GM19099 (cell line): ENCODE measurements at regions not wholly inside any gene's neighbourhood (a gene's known extent, or its start where the extent isn't known, plus 50 kb on each side); places are given as distances from the start of the nearest gene placed in this dataset.

Experiments used
- POLR2A ChIP-seq: IDR thresholded peaks from 3 replicates; pipeline ENCODE4 v1.6.1; 2011; ENCODE audit warnings: low read depth; ENCODE audit not compliant: insufficient read length; ENCODE audit errors: extremely low read depth

- no peak for TF ChIP-seq POLR2A
Measured at GRCh38 chr13:33727297-33728083, 90.5 kb upstream of the RFC3 start.

DNA sequence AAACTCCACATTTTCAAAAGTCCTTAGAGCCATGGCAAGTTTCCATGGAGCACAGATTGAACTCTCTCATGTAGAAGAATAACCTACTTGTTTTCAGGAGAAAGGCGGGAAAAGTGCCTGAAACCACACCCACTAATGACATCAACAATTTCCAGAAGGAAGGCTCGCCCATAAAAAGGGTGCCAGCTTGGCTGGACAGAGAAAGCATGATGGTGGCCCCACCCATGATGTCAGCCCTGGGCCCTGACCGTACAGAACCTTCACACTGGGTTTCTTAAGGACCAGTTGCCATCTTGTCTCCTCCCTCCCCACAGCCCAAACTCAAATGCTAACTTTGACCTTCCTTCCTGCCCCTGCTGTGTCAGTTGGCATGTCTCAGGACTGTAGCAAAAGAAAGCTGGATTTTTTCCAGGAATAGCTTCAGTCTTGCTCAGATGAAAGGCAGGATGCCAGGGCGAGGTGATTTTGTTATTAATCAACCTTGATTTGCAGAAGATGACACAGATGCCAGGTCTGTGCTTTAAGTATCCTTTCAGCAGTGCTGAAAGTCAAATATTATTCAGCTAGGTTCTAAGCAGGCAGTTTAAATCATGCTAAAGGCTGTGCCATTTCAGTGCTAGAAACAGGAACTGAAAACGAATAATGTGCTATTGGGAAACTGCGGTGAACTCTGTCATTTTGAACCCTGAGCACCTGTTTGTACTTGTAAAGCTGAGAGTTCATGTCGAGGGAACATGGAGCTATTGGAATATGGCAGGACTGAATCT, 89.5 kb upstream of the RFC3 start:
- peak; percentile 35 for TF ChIP-seq POLR2A

- no peak for TF ChIP-seq POLR2A
Measured at GRCh38 chr13:33730147-33730546, 87.8 kb upstream of the RFC3 start.

DNA sequence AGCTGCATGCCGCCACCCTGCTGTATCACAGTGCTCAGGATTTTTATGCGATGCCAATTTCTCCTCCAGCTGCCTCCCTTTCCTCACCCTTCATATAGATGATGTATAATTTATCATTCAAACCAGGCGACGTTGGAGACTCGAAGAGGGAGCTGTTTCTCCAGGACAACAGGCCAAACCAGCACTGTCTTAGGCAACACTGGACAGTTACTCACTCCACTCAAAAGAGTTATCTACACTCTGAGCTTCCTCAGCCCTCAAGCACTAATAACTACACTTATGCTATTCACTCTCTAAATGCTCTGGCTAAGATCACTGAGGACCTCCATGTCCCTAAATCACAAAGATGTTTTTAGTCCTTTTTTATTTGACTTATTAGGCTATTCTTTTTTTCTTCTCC, 87.3 kb upstream of the RFC3 start:
- TF ChIP-seq POLR2A = no peak

GRCh38 chr13:33735276-33735675, 82.7 kb upstream of the RFC3 start:
- TF ChIP-seq POLR2A = no peak

DNA sequence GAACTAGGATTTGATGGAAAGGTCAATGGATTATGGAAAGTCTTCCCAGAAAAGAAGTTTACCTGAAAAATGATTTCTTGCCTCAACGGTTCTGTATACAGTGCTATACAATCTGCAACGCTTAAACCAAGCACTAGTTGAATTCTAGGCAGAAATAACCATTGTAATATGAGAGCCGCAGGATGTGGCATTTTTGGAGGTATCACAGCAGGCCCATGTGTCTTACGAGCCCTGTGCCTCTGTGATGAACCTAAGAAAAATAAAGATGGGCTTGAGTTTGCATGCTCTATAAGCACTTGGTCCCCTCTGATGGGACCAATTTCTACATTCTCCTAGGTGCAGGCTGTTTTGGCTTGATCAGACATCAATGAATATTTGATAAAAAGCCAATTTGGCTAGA, 78.7 kb upstream of the RFC3 start:
- TF ChIP-seq POLR2A = no peak

DNA sequence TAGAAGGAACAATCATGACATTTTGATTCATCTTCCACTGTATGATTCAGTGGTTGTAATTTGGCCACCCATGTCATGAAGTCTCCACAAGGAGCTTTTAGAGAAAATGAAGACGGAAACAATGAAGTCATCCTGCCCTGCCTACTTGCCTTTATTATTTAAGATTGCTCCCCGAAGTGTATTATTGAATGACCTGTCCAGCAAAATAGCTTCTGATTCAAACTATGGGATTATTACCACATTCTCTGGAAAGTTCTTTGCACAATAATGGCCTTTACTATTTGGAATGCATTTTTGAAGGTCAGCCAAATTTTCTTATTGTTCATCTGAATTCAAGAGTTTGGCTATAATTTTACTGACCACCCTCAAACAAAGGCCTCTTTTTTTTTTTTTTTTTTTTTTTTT, 77.8 kb upstream of the RFC3 start:
- no peak for TF ChIP-seq POLR2A

- no peak for TF ChIP-seq POLR2A
Measured at GRCh38 chr13:33742321-33742720, 75.6 kb upstream of the RFC3 start.

DNA sequence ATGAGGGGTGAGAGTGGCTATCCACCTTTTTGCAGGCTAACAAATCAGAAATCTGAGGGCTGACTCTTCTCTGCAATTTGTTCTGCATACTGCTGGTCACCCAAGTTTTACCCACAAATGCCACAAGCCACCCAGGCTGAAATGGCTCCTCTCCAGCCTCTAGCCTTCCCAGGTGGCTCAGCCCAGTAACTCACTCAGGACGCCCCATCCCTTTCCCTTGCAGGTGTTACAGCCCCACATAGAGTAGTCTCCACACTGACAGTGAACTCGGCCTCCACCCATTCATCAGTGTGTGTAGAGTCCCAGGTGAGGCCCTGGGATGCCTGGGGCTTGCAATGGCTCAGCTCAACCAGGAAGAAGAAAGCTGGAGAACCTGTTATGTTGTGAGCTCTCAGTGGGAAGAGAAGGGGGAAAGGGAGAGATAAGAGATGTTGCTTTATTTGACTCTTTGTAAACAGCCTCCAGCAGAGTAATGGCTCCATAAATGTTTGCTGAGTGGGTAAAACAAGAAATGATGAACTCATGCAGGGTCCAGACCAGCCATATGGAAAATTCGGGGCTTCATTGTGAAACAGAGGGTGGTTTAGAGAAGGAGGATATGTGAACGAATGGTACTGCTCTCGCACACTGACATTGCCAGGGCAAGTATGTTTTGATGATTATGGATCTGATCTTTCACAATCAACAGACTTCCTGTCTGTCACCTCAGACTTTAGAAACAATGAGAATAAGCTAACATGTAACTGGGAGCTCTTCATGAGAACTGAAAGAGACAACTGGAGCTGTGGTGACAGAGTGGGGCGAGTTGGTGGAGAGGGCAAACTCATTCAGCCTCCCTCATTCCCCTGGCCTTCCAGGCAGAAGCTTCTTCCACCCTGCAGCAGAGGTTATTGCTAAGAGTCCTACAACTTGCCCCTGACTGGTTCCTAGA, 74.2 kb upstream of the RFC3 start:
- no peak for TF ChIP-seq POLR2A

GRCh38 chr13:33744589-33745369, 73.2 kb upstream of the RFC3 start:
- TF ChIP-seq POLR2A = no peak

DNA sequence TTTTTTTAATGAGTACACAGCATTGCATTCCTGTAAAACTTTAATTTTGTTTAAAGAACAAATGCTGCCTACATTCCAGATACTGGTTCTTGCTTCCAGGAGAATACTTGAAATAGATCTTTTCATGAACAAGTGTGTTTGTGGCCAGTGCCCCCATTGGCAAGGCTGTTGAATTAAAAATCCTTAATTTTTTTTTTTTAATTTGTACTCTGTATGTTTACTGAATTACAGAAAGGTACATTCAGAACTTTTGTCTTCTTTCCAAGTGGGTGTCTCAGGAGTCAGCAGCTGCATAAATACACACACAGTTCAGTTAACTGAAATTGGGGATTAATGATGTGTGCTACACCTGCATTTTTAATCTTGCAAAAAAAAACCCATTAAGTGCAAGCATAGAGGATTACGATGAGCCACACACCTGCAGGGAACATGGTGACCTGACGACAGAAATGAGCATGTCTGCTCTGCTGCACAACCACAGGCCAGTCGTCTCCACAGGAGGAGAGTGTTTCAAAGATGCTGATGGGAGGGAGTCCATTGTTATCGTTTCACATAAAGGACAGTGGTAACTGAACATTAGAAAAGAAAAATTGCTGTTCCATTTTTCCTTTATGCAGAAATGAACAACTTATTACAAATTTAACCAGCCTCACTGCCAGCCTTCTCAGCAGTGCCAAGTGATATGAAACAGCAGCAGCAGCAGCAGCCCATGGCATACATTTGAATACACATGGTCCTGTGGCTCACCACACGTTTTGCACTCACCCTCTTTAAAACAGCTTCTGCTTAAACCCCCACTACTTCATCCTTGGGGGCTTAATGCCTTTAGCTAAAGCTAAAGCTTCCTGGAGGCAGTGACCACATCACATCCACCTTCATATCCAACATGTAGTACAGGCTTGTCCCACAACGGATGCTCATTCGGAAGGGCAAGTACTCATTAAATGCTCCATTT, 72.3 kb upstream of the RFC3 start:
- no peak for TF ChIP-seq POLR2A

GRCh38 chr13:33746867-33747266, 71.1 kb upstream of the RFC3 start:
- no peak for TF ChIP-seq POLR2A

GRCh38 chr13:33751151-33751550, 66.8 kb upstream of the RFC3 start:
- no peak for TF ChIP-seq POLR2A
